HepG2 (cell line): ENCODE measurements at regions not wholly inside any gene's neighbourhood (a gene's known extent, or its start where the extent isn't known, plus 50 kb on each side); places are given as distances from the start of the nearest gene placed in this dataset.

Experiments used
- ATAC-seq: fragments of 200-7000 bp; cut with Tn5 transposase; 3 replicates; pipeline ENCODE4 v1.9.1; 2020; ENCODE audit warnings: mild to moderate bottlenecking, moderate library complexity
- BruUV-seq: library from RNA; stranded (reverse); fragments of 400-500 nt; replicated peaks from 2 replicates; lab custom pipeline; 2021; lab: Mats Ljungman, UMichigan
- CTCF ChIA-PET: fragments of 300-600 bp; formaldehyde crosslinking; extraction: SDS; loops from one replicate; lab custom pipeline; 2021; ENCODE audit warnings: low total read pairs, inconsistent platforms, low intra/inter-chr PET ratio; lab: Yijun Ruan, JAX
- POLR2A ChIA-PET: fragments of 350-600 bp; sonication (Branson Sonifier 250); formaldehyde crosslinking; loops from one replicate; lab custom pipeline; 2020; ENCODE audit warnings: antibody characterized with exemption, inconsistent platforms; lab: Yijun Ruan, JAX
- DNase-seq: peaks from one replicate; pipeline ENCODE4 v3.0.0-alpha.2; 2015; ENCODE audit warnings: low spot score
- FAIRE-seq: peaks from 3 replicates; lab custom pipeline; 2011; peaks lifted over from hg19 to GRCh38; lab: Jason Lieb, UNC
- H2AFZ ChIP-seq: one replicate; pipeline ENCODE4 v1.6.1; 2011; ENCODE audit warnings: low read length, inconsistent platforms
- H3K27ac ChIP-seq: fragments of 300-600 bp; 3 replicates; pipeline ENCODE4 v1.8.0; 2011; ENCODE audit warnings: mixed run types, mild to moderate bottlenecking, mixed read lengths, low read length, inconsistent platforms; ENCODE audit not compliant: insufficient read depth; ENCODE audit errors: extremely low read length
- H3K27me3 ChIP-seq, 2 experiments: fragments of 200-600 bp in 1 of 2; 2 replicates in 1 of 2; 3 replicates in 1 of 2; pipeline versions ENCODE4 v1.6.0 to v1.8.0; 2011; ENCODE audit warnings: low read length in 2 of 2, mild to moderate bottlenecking in 2 of 2, moderate library complexity in 2 of 2, inconsistent platforms in 1 of 2; ENCODE audit not compliant: insufficient read depth in 2 of 2, control insufficient read depth in 1 of 2
- H3K36me3 ChIP-seq, 2 experiments: fragments of 200-600 bp in 1 of 2; replicated peaks in 1 of 2; 2 replicates in 1 of 2; 3 replicates in 1 of 2; pipeline versions ENCODE4 v1.5.1 to v1.8.0; 2011; ENCODE audit warnings: low read length in 2 of 2, inconsistent platforms in 1 of 2; ENCODE audit not compliant: insufficient read depth in 2 of 2, control insufficient read depth in 1 of 2
- H3K4me1 ChIP-seq: 2 replicates; pipeline ENCODE4 v1.5.1; 2012; ENCODE audit warnings: low read length, inconsistent platforms; ENCODE audit not compliant: insufficient read depth
- H3K4me2 ChIP-seq: 2 replicates; pipeline ENCODE4 v1.6.0; 2011; ENCODE audit warnings: low read depth, low read length, inconsistent platforms
- H3K4me3 ChIP-seq, 3 experiments: fragments of 200-600 bp in 1 of 3; sonication (generic), shearing (Covaris generic) in 1 of 3; replicated peaks in 1 of 3; 2 replicates each; pipeline ENCODE4 v1.5.1; 2011 to 2016; ENCODE audit warnings: low read length in 3 of 3, inconsistent platforms in 2 of 3, low read depth in 2 of 3, mild to moderate bottlenecking in 2 of 3, control low read depth in 1 of 3, mixed read lengths in 1 of 3; ENCODE audit not compliant: insufficient read depth in 1 of 3
- H3K79me2 ChIP-seq: one replicate; pipeline ENCODE4 v1.6.1; 2011; ENCODE audit warnings: low read length, inconsistent platforms; ENCODE audit not compliant: insufficient read depth
- H3K9ac ChIP-seq: 2 replicates; pipeline ENCODE4 v1.6.0; 2011; ENCODE audit warnings: mild to moderate bottlenecking, low read depth, low read length, inconsistent platforms; ENCODE audit not compliant: insufficient read depth
- H3K9me3 ChIP-seq: 2 replicates; pipeline ENCODE4 v1.5.1; 2012; ENCODE audit warnings: mild to moderate bottlenecking, low read length
- H4K20me1 ChIP-seq: 2 replicates; pipeline ENCODE4 v1.6.0; 2011; ENCODE audit warnings: inconsistent platforms, mild to moderate bottlenecking, low read length, moderate library complexity; ENCODE audit not compliant: insufficient read depth
- FOXM1 ChIP-seq: sonication (generic); formaldehyde crosslinking; IDR thresholded peaks from 2 replicates; pipeline ENCODE4 v1.5.0; 2020; ENCODE audit warnings: missing genetic modification reagents
- MAZ ChIP-seq, 2 experiments: sonication (generic) in 1 of 2; formaldehyde crosslinking in 1 of 2; IDR thresholded peaks; 2 replicates each; pipeline versions ENCODE4 v1.5.0 to v1.6.1; 2012 to 2020; ENCODE audit warnings: low read depth in 2 of 2, mild to moderate bottlenecking in 2 of 2, borderline replicate concordance in 1 of 2, improper control_type of control experiment in 1 of 2, low read length in 1 of 2, missing genetic modification reagents in 1 of 2, moderate library complexity in 1 of 2
- NCOA5 ChIP-seq: sonication (generic); formaldehyde crosslinking; IDR thresholded peaks from 2 replicates; pipeline ENCODE4 v1.4.0; 2020; ENCODE audit warnings: missing genetic modification reagents
- NFE2L2 ChIP-seq: fragments of 150-350 bp; IDR thresholded peaks from 2 replicates; pipeline ENCODE4 v1.6.1; 2014; ENCODE audit warnings: low read length
- RBM39 ChIP-seq: fragments of 200-400 bp; formaldehyde crosslinking; IDR thresholded peaks from one replicate; pipeline ENCODE4 v1.6.1; 2018; ENCODE audit warnings: antibody characterized with exemption, mild to moderate bottlenecking, low read depth, low read length; ENCODE audit not compliant: poor library complexity, severe bottlenecking
- SRSF9 ChIP-seq: fragments of 200-400 bp; formaldehyde crosslinking; IDR thresholded peaks from 2 replicates; pipeline ENCODE4 v1.6.1; 2018; ENCODE audit warnings: borderline replicate concordance, mild to moderate bottlenecking, low read depth, low read length; ENCODE audit not compliant: insufficient read depth, poor library complexity, severe bottlenecking
- TAF1 ChIP-seq: sonication (generic); formaldehyde crosslinking; IDR thresholded peaks from 2 replicates; pipeline ENCODE4 v1.4.0; 2020; ENCODE audit warnings: missing genetic modification reagents
- TCF7 ChIP-seq: sonication (generic); IDR thresholded peaks from 2 replicates; pipeline ENCODE4 v1.6.1; 2016; ENCODE audit warnings: antibody characterized with exemption, low read depth
- THAP9 ChIP-seq: sonication (generic); formaldehyde crosslinking; IDR thresholded peaks from 2 replicates; pipeline ENCODE4; 2020; ENCODE audit warnings: missing genetic modification reagents, mild to moderate bottlenecking, borderline replicate concordance
- TMF1 ChIP-seq: sonication (generic); formaldehyde crosslinking; IDR thresholded peaks from 2 replicates; pipeline ENCODE4 v1.8.1; 2022; ENCODE audit warnings: low read depth, missing genetic modification reagents
- TRIM24 ChIP-seq: sonication (generic); formaldehyde crosslinking; IDR thresholded peaks from 2 replicates; pipeline ENCODE4 v1.8.0; 2022; ENCODE audit warnings: mild to moderate bottlenecking, missing genetic modification reagents
- ZBTB7A ChIP-seq: sonication (generic); formaldehyde crosslinking; IDR thresholded peaks from 2 replicates; pipeline ENCODE4 v1.8.0; 2022; ENCODE audit warnings: mild to moderate bottlenecking, missing genetic modification reagents
- ZC3H13 ChIP-seq: sonication (generic); formaldehyde crosslinking; IDR thresholded peaks from 2 replicates; pipeline ENCODE4 v1.8.1; 2023; ENCODE audit warnings: mild to moderate bottlenecking, missing genetic modification reagents, moderate library complexity
- ZNF260 ChIP-seq: sonication (generic); formaldehyde crosslinking; IDR thresholded peaks from 2 replicates; pipeline ENCODE4 v1.4.0; 2020; ENCODE audit warnings: missing genetic modification reagents, low read depth, mild to moderate bottlenecking, borderline replicate concordance
- ZNF510 ChIP-seq: sonication (generic); formaldehyde crosslinking; IDR thresholded peaks from 2 replicates; pipeline ENCODE4 v1.4.0; 2020; ENCODE audit warnings: low read depth, mild to moderate bottlenecking, missing genetic modification reagents
- ZNF792 ChIP-seq: IDR thresholded peaks from 2 replicates; pipeline ENCODE4 v1.6.1; 2016
- WGBS: methylation state at CpG from one replicate; pipeline ENCODE4 v1.1.6; 2017; ENCODE audit warnings: low lambda C conversion rate; 5-methylcytosine and 5-hydroxymethylcytosine counted together
- in situ Hi-C: cut with HindIII; loops from 2 replicates; pipeline ENCODE4 v1.10.0; 2017; ENCODE audit warnings: low pct_unique_long_range_greater_than_20kb; ENCODE audit not compliant: extremely low pct_ligation_motif_present
- intact Hi-C: fragments of 100-400 bp; cut with micrococcal nuclease; formaldehyde crosslinking; loops from one replicate; pipeline ENCODE4 v1.10.0; 2022; ENCODE audit not compliant: unreplicated experiment
- TF ChIP-seq, protein P1 (sequence below): sonication (generic); formaldehyde crosslinking; conservative IDR thresholded peaks from 2 replicates; pipeline ENCODE4 v1.8.1; 2023; ENCODE audit warnings: missing genetic modification reagents
- TF ChIP-seq, protein P2 (sequence below): sonication (generic); formaldehyde crosslinking; IDR thresholded peaks from 2 replicates; pipeline ENCODE4 v1.8.1; 2023; ENCODE audit warnings: mild to moderate bottlenecking, missing genetic modification reagents

- TF ChIP-seq, protein P1, sequence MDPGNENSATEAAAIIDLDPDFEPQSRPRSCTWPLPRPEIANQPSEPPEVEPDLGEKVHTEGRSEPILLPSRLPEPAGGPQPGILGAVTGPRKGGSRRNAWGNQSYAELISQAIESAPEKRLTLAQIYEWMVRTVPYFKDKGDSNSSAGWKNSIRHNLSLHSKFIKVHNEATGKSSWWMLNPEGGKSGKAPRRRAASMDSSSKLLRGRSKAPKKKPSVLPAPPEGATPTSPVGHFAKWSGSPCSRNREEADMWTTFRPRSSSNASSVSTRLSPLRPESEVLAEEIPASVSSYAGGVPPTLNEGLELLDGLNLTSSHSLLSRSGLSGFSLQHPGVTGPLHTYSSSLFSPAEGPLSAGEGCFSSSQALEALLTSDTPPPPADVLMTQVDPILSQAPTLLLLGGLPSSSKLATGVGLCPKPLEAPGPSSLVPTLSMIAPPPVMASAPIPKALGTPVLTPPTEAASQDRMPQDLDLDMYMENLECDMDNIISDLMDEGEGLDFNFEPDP: no peak
- TF ChIP-seq TAF1 (CRISPR knock-in tag) (no peak), ZNF510 (CRISPR knock-in tag) (no peak)
Measured at GRCh38 chr2:118706844-118707243, 140.6 kb downstream of the EN1 start (continued).

GRCh38 chr2:118706371-118706770 is 141.1 kb downstream of the EN1 start:
- no peak overlapping the region for H3K4me2 ChIP-seq
- no TSS peak for BruUV-seq
- ATAC-seq (no peak), DNase-seq (no peak), FAIRE-seq (no peak)
- CTCF ChIA-PET: no interaction called here
- peaks cover 0 to 1% of the 10 kb centered on the region in 2 experiments; a peak in 1 of 5 replicates for H3K27me3 ChIP-seq
- no peak overlapping the region for H3K27ac ChIP-seq
- POLR2A ChIA-PET: no interaction called here
- no peaks in the 10 kb centered on the region for H3K4me1 ChIP-seq
- intact Hi-C loops (no loop called here), in situ Hi-C loops (no loop called here)
- H3K36me3 ChIP-seq: no peaks in the 10 kb centered on the region
- no peak overlapping the region for H3K9ac ChIP-seq
- no peaks in the 10 kb centered on the region for H3K79me2 ChIP-seq
- H3K9me3 ChIP-seq: no peaks in the 10 kb centered on the region
- H4K20me1 ChIP-seq: no peaks in the 10 kb centered on the region
- no peak overlapping the region for H2AFZ ChIP-seq
- 6% methylated on average over 4 of the region's 4 CpGs for WGBS
- no peak overlapping the region for H3K4me3 ChIP-seq
- TF ChIP-seq RBM39: no peak
- TF ChIP-seq THAP9: no peak
- no peak for TF ChIP-seq ZBTB7A (CRISPR knock-in tag)
- TF ChIP-seq, protein P2, sequence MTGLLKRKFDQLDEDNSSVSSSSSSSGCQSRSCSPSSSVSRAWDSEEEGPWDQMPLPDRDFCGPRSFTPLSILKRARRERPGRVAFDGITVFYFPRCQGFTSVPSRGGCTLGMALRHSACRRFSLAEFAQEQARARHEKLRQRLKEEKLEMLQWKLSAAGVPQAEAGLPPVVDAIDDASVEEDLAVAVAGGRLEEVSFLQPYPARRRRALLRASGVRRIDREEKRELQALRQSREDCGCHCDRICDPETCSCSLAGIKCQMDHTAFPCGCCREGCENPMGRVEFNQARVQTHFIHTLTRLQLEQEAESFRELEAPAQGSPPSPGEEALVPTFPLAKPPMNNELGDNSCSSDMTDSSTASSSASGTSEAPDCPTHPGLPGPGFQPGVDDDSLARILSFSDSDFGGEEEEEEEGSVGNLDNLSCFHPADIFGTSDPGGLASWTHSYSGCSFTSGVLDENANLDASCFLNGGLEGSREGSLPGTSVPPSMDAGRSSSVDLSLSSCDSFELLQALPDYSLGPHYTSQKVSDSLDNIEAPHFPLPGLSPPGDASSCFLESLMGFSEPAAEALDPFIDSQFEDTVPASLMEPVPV (CRISPR knock-in tag): no peak
- TF ChIP-seq ZNF792 (CRISPR knock-in tag): no peak
- TF ChIP-seq NCOA5: no peak
- TF ChIP-seq TRIM24: no peak
- TF ChIP-seq MAZ (IDR thresholded peaks at IDR 0.05; ENCODE audit: borderline replicate concordance, low read depth, low read length): no peak
- TF ChIP-seq MAZ (CRISPR knock-in tag; IDR thresholded peaks at IDR 0.05; ENCODE audit: low read depth): no peak
- no peak for TF ChIP-seq ZC3H13 (CRISPR knock-in tag)
- TF ChIP-seq TCF7: no peak
- no peak for TF ChIP-seq TMF1 (CRISPR knock-in tag)
- no peak for TF ChIP-seq ZNF260 (CRISPR knock-in tag)
- TF ChIP-seq NFE2L2: no peak
- TF ChIP-seq FOXM1 (CRISPR knock-in tag): no peak
- TF ChIP-seq SRSF9: no peak
